HFF-Myc (cell line): ENCODE measurements at regions not wholly inside any gene's neighbourhood (a gene's known extent, or its start where the extent isn't known, plus 50 kb on each side); places are given as distances from the start of the nearest gene placed in this dataset.

ENCODE experiments used
- DNase-seq: peaks from one replicate; pipeline ENCODE4 v3.0.0-alpha.2; 2011; ENCODE audit warnings: low read depth; ENCODE audit errors: extremely low read depth
- H3K4me3 ChIP-seq: replicated peaks from 2 replicates; pipeline ENCODE4 v1.5.1; 2011; ENCODE audit warnings: low read depth, mild to moderate bottlenecking, control low read depth, low read length
- CTCF ChIP-seq: IDR thresholded peaks from 2 replicates; pipeline ENCODE4 v1.5.1; 2012; ENCODE audit warnings: mild to moderate bottlenecking, low read depth, low read length, control low read depth; ENCODE audit errors: missing control alignments

- H3K4me3 ChIP-seq: no peak overlapping the region
- DNase-seq: no peak
- TF ChIP-seq CTCF: no peak
Observed at GRCh38 chr17:65364438-65364837, 197.0 kb downstream of the AXIN2 start.

GRCh38 chr17:65362826-65363225 is 198.6 kb downstream of the AXIN2 start:
- H3K4me3 ChIP-seq: no peak overlapping the region
- no peak for TF ChIP-seq CTCF
- DNase-seq: no peak

- no peak for DNase-seq
- no peak overlapping the region for H3K4me3 ChIP-seq
- TF ChIP-seq CTCF: no peak
Observed at GRCh38 chr17:65360961-65361552, 200.4 kb downstream of the AXIN2 start.

GRCh38 chr17:65359016-65359415 is 202.4 kb downstream of the AXIN2 start:
- no peak for TF ChIP-seq CTCF
- H3K4me3 ChIP-seq: no peak overlapping the region
- peak; percentile 52 for DNase-seq

- no peak overlapping the region for H3K4me3 ChIP-seq
- DNase-seq: no peak
- no peak for TF ChIP-seq CTCF
Observed at GRCh38 chr17:65356536-65356935, 204.9 kb downstream of the AXIN2 start.

- no peak for TF ChIP-seq CTCF
- no peak overlapping the region for H3K4me3 ChIP-seq
- DNase-seq: no peak
Observed at GRCh38 chr17:65355246-65355645, 206.2 kb downstream of the AXIN2 start.

GRCh38 chr17:65349916-65350315 is 211.5 kb downstream of the AXIN2 start:
- DNase-seq: no peak
- H3K4me3 ChIP-seq: no peak overlapping the region
- TF ChIP-seq CTCF: no peak
